ENCODE measurements at regions not wholly inside any gene's neighbourhood (a gene's known extent, or its start where the extent isn't known, plus 50 kb on each side); places are given as distances from the start of the nearest gene placed in this dataset.

DNA sequence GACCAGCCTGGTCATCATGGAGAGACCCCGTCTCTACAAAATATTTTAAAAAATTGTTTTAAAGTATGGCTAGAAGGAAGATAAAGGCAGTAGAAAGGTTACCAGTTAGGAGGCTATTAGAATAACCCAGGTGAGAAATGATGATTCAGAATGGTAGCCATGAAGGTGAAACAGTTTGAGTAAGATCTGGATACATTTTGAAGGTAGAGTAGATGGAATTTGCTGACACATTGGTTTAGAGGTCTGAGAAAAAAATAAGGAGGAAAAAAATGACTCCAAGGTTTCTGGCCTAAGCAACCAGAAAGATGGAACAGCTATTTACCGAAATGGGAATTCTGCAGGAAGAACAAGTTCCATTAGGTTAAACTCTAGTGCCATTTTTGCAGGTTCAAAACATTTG is 167.9 kb upstream of the TAB2 start:
- no peak for DNase-seq (ENCODE audit: low read depth in 3 of 3)

- no peak for DNase-seq (ENCODE audit: low read depth in 3 of 3)
Observed at GRCh38 chr6:149150301-149150700, 167.2 kb upstream of the TAB2 start.

DNA sequence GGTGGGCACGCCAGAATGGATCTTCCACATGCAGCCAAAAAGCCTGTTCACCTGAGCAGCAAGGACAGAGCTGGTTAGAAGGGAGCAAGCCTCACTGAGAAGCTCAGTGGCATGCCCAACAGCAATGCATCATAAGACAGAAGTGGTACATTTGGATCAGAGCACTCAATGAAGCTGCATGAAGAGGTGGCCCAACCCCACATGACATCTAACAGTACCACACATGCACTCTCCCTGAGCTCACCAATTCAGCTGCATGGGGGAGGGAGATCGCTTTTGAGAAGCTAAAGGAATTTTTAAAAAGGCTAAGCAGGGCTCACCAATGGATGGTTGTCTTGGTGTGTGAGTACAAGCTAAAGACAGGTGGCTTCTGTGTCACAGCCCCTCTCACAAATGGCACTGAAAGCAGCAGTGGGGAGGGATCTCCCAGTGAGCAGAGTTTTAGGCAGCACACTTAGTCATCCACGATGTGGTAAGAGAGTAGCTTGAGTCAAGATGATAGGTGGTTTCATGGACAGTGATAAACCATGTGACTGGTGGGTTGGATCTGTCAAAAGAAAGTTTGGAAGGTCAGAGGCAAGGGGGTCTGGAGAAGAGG is 166.6 kb upstream of the TAB2 start:
- DNase-seq (ENCODE audit: low read depth in 3 of 3), result no peak

DNA sequence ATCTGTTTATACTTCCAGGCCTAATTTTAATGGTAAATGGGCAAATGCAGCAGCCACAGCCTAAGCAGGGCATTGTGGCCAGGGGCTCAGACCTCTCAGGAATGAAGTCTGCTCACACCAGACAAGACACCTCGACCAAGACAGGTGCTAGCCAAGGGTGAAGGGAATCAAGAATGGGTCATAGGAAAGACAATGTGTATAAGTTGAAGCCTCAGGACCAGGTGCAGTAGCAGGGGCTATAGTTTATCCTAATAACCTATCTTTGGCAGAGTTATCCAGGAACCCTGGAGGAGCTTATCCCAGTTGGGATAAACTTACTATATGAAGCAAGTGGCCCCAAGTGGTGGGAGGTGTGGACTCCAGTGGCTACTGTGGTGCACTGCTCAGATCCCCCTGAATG is 165.0 kb upstream of the TAB2 start:
- DNase-seq (ENCODE audit: low read depth in 3 of 3), result no peak

DNA sequence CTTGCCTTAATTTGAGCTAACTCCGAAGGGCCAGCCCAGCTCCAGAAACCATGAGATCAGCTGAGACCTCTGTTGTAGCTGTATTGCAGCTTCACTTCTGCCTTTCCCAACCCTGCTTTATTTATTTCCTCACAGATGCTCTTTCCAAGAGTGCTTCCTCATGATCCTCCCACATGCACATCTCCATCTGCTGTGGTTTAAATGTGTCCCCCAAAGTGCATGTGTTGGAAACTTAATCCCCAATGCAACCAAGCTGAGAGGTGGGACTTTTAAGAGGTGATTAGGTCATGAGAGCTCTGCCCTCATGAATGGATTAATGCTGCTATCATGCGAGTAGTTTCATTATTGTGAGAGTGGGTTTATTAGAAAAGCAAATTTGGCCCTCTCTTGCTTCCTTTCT is 164.4 kb upstream of the TAB2 start:
- DNase-seq (ENCODE audit: low read depth in 3 of 3), result no peak

DNA sequence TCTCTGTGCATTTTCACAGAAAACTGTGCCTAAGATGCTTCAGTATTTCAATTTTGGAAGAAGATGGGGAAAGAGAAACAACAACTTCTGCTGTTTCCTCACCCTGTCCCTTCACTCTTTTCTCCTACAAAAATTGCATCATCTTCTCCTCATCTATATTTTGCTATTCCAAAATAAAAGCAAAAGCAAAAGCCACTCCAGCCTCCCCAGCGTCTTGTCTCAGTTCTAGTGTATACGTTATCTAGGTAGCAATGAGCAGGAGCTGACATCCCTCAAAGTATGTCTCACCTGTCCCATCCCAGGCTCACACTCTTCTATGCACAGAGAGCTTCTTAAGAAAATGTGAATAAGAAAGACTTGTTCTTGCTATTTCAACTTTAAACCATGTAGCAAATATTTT is 163.8 kb upstream of the TAB2 start:
- DNase-seq (ENCODE audit: low read depth in 3 of 3), result no peak

- no peak for DNase-seq (ENCODE audit: low read depth in 3 of 3)
Observed at GRCh38 chr6:149154261-149154821, 163.2 kb upstream of the TAB2 start.

DNA sequence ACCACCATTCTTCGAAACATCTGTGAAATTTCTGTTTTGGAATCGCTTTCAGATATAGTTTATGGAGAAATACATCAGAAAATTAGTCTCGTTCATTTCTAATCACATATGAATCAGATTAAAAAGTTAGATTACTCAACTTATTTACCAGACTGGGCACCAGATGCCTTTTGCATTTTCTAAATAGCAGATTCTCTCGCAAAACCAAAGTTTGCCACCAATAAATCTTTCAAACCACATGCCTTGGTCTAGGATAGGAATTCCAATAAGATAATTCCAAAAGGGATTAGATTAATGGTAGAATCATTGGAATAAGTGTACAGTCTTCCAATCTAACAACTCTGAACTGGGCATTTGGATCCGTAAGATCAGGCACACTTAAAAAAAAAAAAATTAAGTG is 160.4 kb upstream of the TAB2 start:
- no peak for DNase-seq (ENCODE audit: low read depth in 3 of 3)

GRCh38 chr6:149158076-149158475 is 159.4 kb upstream of the TAB2 start:
- DNase-seq (ENCODE audit: low read depth in 3 of 3), result no peak

GRCh38 chr6:149160943-149161342 is 156.6 kb upstream of the TAB2 start:
- no peak for DNase-seq (ENCODE audit: low read depth in 3 of 3)

DNA sequence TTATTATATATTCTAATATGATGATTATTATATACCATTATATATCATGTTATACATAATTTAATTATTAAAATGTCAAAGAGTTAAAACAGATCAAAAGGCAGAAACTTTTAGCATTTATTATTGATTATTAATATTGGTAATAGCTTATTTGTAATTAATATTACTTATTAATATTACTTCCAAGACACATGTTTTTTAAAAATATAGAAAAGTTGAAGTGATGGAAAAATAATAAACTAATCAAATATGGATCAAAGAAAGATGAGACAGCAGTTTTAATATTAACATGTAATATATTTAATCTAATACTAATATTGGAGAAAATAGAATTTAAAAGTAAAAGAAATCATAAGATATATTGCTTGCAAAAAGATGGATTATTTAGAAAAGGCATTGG is 154.6 kb upstream of the TAB2 start:
- no peak for DNase-seq (ENCODE audit: low read depth in 3 of 3)

GRCh38 chr6:149164199-149164750 is 153.2 kb upstream of the TAB2 start:
- DNase-seq (ENCODE audit: low read depth in 3 of 3), result no peak

GRCh38 chr6:149166336-149166735 is 151.2 kb upstream of the TAB2 start:
- DNase-seq (ENCODE audit: low read depth in 3 of 3), result no peak

GRCh38 chr6:149166747-149167146 is 150.8 kb upstream of the TAB2 start:
- no peak for DNase-seq (ENCODE audit: low read depth in 3 of 3)

- no peak for DNase-seq (ENCODE audit: low read depth in 3 of 3)
Observed at GRCh38 chr6:149168968-149169367, 148.5 kb upstream of the TAB2 start.

- DNase-seq (ENCODE audit: low read depth in 3 of 3), result no peak
Observed at GRCh38 chr6:149169761-149170511, 147.6 kb upstream of the TAB2 start.

DNA sequence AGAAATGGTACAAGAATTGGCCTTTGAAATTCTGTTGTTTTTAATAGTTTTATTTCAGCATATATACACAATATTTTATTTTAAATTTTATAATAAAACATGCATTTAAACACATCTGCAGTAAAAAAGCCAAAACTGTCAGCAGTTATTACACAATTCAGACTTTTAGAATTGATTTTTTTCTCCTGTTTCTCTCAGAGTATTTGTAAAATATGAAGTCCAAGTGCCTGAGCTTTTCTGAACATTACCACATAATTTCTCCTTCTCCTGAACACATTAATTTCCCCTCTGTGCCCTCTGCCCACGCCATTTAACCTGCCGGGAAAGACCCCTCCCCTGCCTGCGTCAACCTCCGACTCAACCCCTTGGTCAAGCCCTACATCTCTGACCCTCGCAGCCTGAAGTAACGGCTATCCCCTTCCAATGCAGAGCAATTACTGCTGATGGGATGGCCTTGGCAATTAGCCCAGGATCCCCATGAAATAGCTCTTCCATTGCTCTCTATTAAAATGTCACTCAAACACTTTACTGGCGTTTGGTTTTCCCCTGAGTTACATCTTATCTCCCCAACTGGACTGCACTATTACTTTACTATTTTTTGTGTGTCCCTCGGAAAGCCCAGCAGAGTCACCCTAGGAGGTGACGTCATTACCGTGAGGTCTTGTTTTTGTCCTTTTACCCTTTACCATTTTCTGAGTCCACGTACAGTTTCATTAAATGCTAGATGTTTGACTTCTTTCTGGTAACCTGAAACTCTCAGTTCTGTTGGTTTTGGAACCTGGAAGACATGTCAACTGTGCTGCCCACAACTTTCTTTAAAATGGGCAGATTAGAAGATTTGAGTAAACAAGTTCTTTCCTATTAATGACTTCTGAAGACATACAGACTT is 146.7 kb upstream of the TAB2 start:
- DNase-seq (ENCODE audit: low read depth in 3 of 3), result no peak

DNA sequence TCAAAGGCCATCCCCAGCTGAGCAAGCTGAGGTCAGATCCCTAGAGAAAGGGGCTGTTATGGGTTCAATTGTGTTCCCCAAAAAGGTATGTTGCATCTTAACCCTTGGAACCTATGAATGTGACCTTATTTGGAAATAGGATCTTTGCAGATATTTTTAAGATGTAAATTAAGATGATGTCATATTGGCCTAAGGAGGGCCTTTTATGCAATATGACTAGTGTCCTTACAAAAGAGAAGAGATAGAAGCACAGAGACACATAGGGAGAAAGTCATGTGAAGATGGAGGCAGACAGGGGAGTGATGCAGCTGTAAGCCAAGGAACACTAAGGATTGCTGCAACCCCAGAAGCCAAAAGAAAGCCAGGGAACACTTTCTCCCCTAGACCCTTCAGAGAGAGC is 144.3 kb upstream of the TAB2 start:
- no peak for DNase-seq (ENCODE audit: low read depth in 3 of 3)

DNA sequence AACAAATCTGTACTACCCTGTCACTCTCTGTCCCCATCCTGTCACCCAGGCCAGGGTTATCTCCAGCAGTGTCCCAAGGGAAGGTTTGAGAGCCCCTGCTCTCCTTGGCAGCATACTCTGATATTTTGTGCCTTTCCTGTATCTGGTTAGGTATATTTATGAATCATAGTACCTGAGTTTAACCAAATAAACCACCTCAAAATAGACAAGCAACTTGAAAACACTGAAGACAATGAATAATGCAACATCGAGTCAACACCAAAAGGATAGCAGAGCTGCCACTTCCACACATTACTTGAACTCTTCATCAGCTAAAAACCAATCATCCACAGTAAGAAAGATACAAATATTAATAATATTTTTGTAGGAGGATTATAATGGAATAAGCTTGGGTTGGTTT is 142.6 kb upstream of the TAB2 start:
- no peak for DNase-seq (ENCODE audit: low read depth in 3 of 3)

DNA sequence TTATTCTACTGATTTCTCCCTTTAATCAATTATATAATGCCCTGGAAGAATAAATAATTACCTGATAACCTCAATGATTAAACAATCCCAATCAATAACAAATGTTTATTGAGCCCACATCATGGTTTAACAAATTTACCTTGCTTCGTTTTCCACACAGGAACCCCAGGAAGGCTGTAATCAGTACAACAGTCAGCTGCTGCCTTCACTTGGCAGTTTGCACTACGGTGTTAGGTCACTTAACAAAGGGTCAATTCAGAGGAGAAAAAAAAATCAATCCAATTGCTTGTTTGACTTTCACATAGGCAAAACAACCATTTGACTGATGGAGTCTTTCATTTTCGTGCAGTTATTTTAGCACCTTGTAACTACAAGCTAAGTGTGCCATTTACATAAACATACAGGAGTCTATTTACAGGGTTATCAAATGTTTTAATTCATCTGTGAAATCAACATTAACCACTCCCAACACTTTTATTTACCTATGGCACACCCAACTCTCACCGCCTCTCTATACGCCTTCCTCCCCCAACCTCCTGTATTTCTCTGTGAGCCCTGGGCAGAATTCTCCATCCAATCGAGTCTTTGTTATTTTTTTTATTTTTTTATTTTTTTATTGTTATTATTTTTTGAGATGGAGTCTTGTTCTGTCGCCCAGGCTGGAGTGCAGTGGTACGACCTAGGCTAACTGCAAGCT is 140.4 kb upstream of the TAB2 start:
- no peak for DNase-seq (ENCODE audit: low read depth in 3 of 3)

GRCh38 chr6:149179431-149179830 is 138.1 kb upstream of the TAB2 start:
- no peak for DNase-seq (ENCODE audit: low read depth in 3 of 3)

DNA sequence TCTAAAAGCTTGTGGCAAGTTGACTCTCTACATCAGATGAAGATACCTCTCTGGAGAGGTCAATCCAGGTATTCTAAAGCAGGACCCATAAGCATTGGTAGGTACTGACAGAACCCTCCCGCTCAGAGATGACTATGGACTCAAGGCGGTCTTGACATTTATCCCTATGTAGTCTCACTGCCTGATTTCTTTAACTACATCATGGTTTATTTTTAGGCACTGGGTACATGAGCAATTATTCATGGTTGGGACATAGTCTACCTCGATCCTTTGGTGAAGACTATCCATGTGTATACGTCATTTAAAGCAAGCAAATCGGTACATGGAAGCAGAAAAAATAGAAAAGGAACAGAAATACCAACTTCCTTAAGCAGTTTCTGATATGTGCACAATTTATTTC is 136.2 kb upstream of the TAB2 start:
- no peak for DNase-seq (ENCODE audit: low read depth in 3 of 3)

Measured in stimulated activated CD4-positive, alpha-beta T cell treated with anti-CD3 and anti-CD28 coated beads, TNF-alpha, amount 100 ng/mL, for 4 hours (primary cell).